KG1 (cell line): ENCODE measurements at regions not wholly inside any gene's neighbourhood (a gene's known extent, or its start where the extent isn't known, plus 50 kb on each side); places are given as distances from the start of the nearest gene placed in this dataset.

Experiments used
- DNase-seq: peaks from one replicate; lab custom pipeline; 2025; lab: John Stamatoyannopoulos, UW

DNA sequence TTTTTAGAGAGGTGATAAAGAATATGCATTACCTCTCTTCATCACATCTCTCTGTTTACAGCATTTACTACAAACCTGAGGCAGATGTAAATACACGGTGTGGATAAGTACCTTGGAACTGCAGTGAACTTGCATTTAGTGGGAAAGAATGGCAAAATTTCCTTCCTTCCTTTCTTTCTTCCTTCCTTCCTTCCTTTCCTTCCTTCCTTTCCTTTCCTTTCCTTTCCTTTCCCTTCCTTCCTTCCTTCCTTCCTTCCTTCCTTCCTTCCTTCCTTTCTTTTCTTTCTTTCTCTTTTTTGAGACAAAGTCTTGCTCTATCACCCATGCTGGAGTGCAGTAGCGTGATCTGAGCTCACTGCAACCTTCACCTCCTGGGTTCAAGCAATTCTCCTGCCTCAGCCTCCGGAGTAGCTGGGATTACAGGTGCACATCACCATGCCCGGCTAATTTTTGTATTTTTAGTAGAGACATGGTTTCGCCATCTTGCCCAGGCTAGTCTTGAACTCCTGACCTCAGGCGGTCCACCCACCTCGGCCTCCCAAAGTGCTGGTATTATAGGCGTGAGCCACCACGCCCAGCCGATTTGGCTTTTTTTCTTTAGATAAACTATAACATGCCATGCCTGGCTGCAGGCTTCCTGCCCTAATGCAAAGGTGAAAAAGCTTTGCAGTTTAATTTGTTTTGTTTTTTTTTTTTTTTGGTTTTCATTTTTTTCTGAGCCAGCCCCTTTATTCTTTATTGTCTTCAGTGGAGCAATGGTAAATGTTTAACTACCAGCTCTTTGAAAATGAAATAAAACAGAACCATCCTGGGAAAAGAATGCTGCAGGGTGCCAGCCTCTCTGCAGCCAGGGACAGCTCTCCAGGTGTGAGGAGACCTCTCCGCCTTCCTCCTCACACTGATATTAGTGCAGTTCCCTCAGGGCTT is 64.2 kb upstream of the NEDD9 start:
- no peak for DNase-seq

DNA sequence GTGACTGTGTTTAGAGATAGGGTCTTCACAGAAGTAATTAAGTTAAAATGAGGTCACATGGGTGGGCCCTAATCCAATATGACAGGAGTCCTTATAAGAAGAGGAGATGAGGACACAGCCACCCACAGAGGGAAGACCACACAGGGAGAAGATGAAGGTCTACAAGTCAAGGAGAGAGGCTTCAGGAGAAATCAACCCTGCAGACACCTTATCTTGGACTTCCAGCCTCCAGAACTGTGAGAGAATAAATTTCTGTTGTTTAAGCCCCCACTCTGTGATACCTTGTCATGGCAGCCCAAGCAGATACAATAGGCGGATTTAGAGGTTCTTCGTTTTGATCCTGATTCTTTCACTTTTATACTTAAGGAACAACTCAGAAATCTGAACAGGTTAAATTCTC is 63.5 kb upstream of the NEDD9 start:
- DNase-seq = no peak

DNA sequence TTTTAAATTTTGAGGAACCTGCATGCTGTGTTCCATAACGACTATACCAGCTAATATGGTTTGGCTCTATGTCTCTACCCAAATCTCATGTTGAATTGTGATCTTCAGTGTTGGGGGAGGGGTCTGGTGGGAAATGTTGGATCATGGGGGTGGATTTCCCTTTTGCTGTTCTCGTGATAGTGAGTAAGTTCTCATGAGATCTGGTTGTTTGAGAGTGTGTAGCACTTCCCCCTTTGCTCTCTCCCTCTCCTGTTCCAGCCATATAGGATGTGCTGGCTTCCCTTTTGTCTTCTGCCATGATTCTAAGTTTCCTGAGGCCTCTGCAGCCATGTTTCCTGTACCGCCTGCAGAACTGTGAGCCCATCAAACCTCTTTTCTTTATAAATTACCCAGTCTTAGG is 61.8 kb upstream of the NEDD9 start:
- DNase-seq = no peak

DNA sequence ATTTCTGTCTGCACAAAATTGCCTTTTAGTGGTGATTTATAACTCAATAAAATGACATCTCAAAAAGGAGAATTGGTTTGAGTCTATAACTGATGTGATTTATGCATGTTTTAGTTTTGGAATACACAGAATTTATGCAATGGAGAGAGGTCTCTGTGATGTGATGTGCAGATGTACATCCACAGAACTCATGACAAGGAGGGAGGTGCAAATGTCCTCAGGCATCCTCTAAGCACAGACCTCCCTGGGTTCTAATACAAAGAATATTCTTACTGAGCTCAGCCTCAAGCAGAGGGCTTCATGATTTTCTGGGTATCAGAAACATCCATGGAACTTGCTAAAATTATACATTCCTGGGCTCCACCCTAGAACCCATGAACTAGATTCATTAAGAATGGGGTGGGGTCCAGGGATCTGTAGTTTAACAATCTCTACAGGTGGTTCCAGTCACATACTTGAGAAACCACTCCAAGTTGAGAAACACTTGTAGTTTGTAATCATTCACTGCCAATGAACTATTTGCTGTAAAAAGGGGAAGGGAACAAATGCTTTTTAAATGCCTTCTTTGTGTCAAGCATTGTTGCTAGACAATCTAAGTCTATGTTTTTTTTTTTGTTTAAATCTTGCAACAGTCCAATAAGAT is 60.2 kb upstream of the NEDD9 start:
- no peak for DNase-seq

DNA sequence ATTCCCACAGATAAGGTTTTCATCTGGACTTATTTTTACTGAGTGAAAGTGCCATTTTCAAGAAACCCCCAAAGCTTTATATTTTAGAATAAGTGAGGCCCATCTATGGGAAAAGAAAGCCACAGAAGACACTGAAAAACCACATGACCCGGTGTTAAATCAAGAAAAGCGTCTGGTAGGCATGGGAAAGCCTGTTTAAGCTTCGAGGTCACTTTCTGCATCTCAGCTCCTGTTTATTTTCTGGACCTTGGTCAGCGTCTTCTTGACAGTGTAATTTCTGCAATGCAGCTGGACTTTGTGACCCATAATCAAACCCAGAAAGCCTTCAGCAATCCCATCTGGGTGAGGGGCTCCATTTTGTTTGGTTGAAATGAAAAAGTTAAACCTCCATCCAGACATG is 59.6 kb upstream of the NEDD9 start:
- no peak for DNase-seq

DNA sequence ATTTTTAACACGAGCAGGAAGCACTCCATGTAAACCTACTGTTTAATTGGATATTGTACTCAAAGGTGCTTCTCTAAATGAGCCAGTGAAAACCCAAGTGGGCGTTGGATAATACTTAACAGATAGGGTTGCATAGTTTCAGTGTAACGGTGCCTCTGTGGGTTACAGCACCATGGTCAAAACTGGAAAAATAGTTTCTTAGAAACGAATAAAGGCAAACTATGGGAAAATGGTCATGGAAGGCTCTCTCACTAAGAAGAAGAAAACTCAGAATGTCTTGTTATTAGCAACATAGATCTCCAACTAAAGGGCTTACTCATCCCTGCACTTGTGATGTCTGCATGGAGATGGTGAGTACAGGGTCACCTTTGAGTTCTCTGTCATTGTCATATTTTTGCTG is 59.1 kb upstream of the NEDD9 start:
- DNase-seq = no peak

DNA sequence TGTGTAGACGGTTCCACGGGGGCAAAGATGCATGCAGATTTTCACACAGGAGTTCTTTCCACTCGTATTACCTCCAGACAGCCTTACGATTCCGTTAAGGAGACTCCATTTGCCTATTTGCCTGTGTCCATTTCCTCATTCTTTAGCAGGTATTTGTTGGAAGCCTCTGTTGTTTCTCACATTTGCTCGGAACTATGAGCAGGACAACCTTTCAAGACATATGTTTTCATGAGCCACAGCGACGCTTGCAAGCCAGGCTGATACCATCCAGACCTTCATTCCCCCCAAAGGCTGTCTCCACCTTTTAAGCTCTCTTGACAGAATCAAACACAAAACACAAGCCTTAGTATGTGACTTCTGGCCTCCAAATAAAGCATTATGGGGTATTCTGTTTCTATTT is 57.6 kb upstream of the NEDD9 start:
- DNase-seq = no peak

DNA sequence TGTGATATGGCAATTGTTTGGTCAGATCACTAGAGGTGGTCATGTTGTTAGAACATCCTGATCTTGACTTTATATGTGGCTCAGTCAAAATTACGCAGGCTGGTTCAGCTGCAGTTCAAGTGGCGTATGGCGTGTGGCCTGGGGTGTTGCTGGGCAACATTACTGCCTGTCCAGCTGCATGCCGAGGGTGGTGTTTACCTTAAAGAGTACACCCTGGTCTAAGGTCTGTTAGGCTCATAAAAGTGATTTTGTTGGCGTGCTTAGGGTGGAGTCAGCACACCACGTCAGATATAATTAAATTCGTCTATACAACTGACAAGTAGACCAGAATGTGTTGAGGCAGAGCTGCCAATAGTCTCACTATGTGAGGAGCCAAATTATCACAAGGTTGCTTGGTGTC is 55.6 kb upstream of the NEDD9 start:
- DNase-seq = no peak

DNA sequence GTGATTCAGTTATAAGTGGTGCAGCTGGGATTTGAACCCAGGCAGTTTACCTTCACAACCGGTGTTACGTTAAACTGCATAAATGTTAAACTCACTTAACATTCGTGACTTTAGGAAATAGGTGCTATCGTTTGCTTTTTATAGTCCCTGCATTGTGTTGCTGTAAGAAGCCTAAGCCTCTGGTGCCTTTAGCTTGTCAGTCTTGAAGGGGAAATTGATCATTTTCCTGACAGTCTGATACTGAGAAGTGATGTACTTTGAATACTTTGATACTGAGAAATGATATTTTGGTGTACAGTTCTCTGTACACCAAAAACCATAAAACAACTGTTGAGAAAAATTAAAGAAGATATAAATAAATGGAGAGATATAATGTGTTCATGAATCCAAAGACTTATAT is 52.5 kb upstream of the NEDD9 start:
- DNase-seq = no peak

DNA sequence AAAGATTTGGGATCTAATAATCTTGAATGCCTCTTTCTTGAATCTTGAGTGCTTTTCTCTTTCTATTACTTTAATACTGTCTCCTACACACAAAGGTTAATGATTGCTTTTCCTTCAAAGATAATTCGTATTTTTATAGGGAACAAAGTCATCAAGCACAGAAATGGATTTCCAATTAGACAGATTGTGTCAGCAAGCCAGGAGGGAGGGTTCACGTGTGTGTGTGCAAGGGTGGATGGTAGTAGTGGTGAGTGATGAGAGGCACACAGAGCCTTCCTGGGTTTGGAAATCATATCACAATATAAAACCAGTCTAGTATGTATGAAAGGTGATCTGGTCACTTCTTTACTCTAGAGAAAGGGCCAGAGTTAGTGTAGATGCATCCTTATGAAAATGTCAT is 51.2 kb upstream of the NEDD9 start:
- no peak for DNase-seq

DNA sequence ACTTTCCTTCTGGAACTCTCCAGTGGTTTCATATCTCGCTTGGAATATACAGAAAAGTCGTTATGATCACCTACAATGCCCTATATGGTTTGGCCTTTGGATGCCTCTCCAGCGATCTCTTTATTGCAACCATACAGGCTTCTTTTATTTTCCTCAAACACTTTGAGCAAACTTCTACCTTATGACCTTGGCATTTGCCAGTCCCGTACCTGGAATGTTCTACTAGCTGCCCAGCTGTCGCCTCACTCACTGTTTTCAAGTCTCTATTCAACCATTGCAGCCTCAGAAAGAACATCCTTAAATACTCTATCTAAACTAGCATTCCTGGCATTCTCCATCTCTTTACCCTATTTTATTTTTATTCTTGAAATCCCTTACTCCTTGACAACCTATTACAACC is 50.4 kb upstream of the NEDD9 start:
- no peak for DNase-seq
